ENCODE measurements at regions not wholly inside any gene's neighbourhood (a gene's known extent, or its start where the extent isn't known, plus 50 kb on each side); places are given as distances from the start of the nearest gene placed in this dataset.

GRCh38 chr22:49480331-49480730 is 347.3 kb downstream of the BRD1 start (continued):
- TF ChIP-seq CTCF (conservative IDR thresholded peaks at IDR 0.05; ENCODE audit: low read depth in 2 of 2) (no peak), STAT1 (IDR thresholded peaks at IDR 0.05; ENCODE audit: unreplicated experiment) (no peak), EZH2 (IDR thresholded peaks at IDR 0.05; ENCODE audit: low read depth, unreplicated experiment) (no peak), EZH2phosphoT487 (IDR thresholded peaks at IDR 0.05; ENCODE audit: unreplicated experiment) (no peak), POLR2AphosphoS5 (IDR thresholded peaks at IDR 0.05; ENCODE audit: low read depth) (no peak), CREB1 (CRISPR knock-in tag; IDR thresholded peaks at IDR 0.05; ENCODE audit: low read depth) (no peak)

GRCh38 chr22:49479566-49479965 is 348.1 kb downstream of the BRD1 start:
- Histone ChIP-seq H3F3A (replicated peaks; ENCODE audit: low read depth) (no peaks in the 10 kb centered on the region), H3K27me3 (ENCODE audit: insufficient read depth) (no peaks in the 10 kb centered on the region), H3K4me3 (no peak overlapping the region), H3K79me2 (replicated peaks; ENCODE audit: insufficient read depth) (no peaks in the 10 kb centered on the region), H3K27ac (ENCODE audit: low read depth) (no peak overlapping the region), H4K20me1 (replicated peaks; ENCODE audit: insufficient read depth) (no peaks in the 10 kb centered on the region), H3K9me2 (ENCODE audit: insufficient read depth) (no peaks in the 10 kb centered on the region), H3K4me2 (no peak overlapping the region), H3K36me3 (ENCODE audit: insufficient read depth) (peaks cover 4% of the 10 kb centered on the region; the same call in 1 of the 2 replicates), H3K4me1 (ENCODE audit: insufficient read depth) (no peaks in the 10 kb centered on the region), H2AFZ (no peak overlapping the region)
- H3K36me3 Mint-ChIP-seq (ENCODE audit: low read depth) = peaks cover 6% of the 10 kb centered on the region; the same call in 2 of the 3 replicates
- no peak overlapping the region for H3K4me3 Mint-ChIP-seq
- H3K9me3 Mint-ChIP-seq = peaks cover 5% of the 10 kb centered on the region
- peaks cover 4% of the 10 kb centered on the region for H3K27me3 Mint-ChIP-seq (ENCODE audit: insufficient read depth, low read depth, poor library complexity)
- 0 out of 2 replicates have a peak overlapping the region, but pooled peaks have one; percentile 1 for H3K27ac Mint-ChIP-seq
- no peak for ATAC-seq
- no peak for DNase-seq (ENCODE audit: low spot score)
- H3K4me1 Mint-ChIP-seq = peaks cover 50% of the 10 kb centered on the region
- TF ChIP-seq NANOG (IDR thresholded peaks at IDR 0.05; ENCODE audit: borderline replicate concordance) (no peak), EZH2 (IDR thresholded peaks at IDR 0.05; ENCODE audit: low read depth, unreplicated experiment) (no peak), CTCF (conservative IDR thresholded peaks at IDR 0.05; ENCODE audit: low read depth in 2 of 2) (no peak), JUNB (IDR thresholded peaks at IDR 0.05; ENCODE audit: unreplicated experiment) (no peak), STAT1 (IDR thresholded peaks at IDR 0.05; ENCODE audit: unreplicated experiment) (no peak), ETS1 (IDR thresholded peaks at IDR 0.05) (no peak), EZH2phosphoT487 (IDR thresholded peaks at IDR 0.05; ENCODE audit: unreplicated experiment) (no peak), ZNF462 (CRISPR knock-in tag; IDR thresholded peaks at IDR 0.05) (no peak), POLR2AphosphoS5 (IDR thresholded peaks at IDR 0.05; ENCODE audit: low read depth) (no peak)

Data from GM23338 (cell line).